CD8-positive, alpha-beta memory T cell (primary cell): ENCODE measurements at regions not wholly inside any gene's neighbourhood (a gene's known extent, or its start where the extent isn't known, plus 50 kb on each side); places are given as distances from the start of the nearest gene placed in this dataset.

Source experiments
- CTCF ChIA-PET: fragments of 350-600 bp; sonication (Branson Sonifier 250); formaldehyde crosslinking; loops from one replicate; lab custom pipeline; 2021; ENCODE audit warnings: antibody characterized with exemption; lab: Charles Lee
- POLR2A ChIA-PET: fragments of 350-600 bp; sonication (Branson Sonifier 250); formaldehyde crosslinking; loops from one replicate; lab custom pipeline; 2021; ENCODE audit warnings: antibody characterized with exemption; lab: Charles Lee
- DNase-seq, 5 donors: peaks; one replicate each; pipeline versions ENCODE4 v3.0.0 to v3.0.0-alpha.2; 2020 to 2022; ENCODE audit warnings: mixed read lengths in 1 of 5
- H3K27ac ChIP-seq: one replicate; pipeline ENCODE4 v1.7.0; 2013; ENCODE audit warnings: low read depth, mild to moderate bottlenecking, low read length, moderate library complexity
- H3K27me3 ChIP-seq: 2 replicates; pipeline ENCODE4 v1.7.0; 2013; ENCODE audit warnings: low read length, mild to moderate bottlenecking; ENCODE audit not compliant: insufficient read depth, poor library complexity, severe bottlenecking
- H3K36me3 ChIP-seq: 2 replicates; pipeline ENCODE4 v1.7.0; 2013; ENCODE audit warnings: mild to moderate bottlenecking, low read length, moderate library complexity; ENCODE audit not compliant: insufficient read depth
- H3K4me1 ChIP-seq: 2 replicates; pipeline ENCODE4 v1.7.0; 2013; ENCODE audit warnings: mild to moderate bottlenecking, low read length, moderate library complexity; ENCODE audit not compliant: insufficient read depth
- H3K4me3 ChIP-seq: 2 replicates; pipeline ENCODE4 v1.7.0; 2013; ENCODE audit warnings: mild to moderate bottlenecking, low read length
- H3K9me3 ChIP-seq: 2 replicates; pipeline ENCODE4 v1.7.0; 2013; ENCODE audit warnings: mild to moderate bottlenecking, low read length
- H3K27ac Mint-ChIP-seq, 8 donors: one replicate each; pipeline ENCODE4 v1.8.0; 2020 to 2021; ENCODE audit warnings: mixed read lengths in 8 of 8, mild to moderate bottlenecking in 6 of 8, inconsistent platforms in 3 of 8, moderate library complexity in 3 of 8
- H3K27me3 Mint-ChIP-seq, 2 donors: one replicate each; pipeline ENCODE4 v1.8.0; 2020 to 2021; ENCODE audit warnings: mixed read lengths in 2 of 2, mild to moderate bottlenecking in 1 of 2, moderate library complexity in 1 of 2
- H3K36me3 Mint-ChIP-seq, 3 donors: one replicate each; pipeline ENCODE4 v1.8.0; 2020 to 2021; ENCODE audit warnings: mixed read lengths in 3 of 3, inconsistent platforms in 1 of 3, mild to moderate bottlenecking in 1 of 3
- H3K4me1 Mint-ChIP-seq, 3 donors: one replicate each; pipeline ENCODE4 v1.8.0; 2020 to 2021; ENCODE audit warnings: mixed read lengths in 3 of 3, inconsistent platforms in 1 of 3, mild to moderate bottlenecking in 1 of 3
- H3K4me3 Mint-ChIP-seq, 7 donors: one replicate each; pipeline ENCODE4 v1.8.0; 2020 to 2021; ENCODE audit warnings: mixed read lengths in 7 of 7, mild to moderate bottlenecking in 6 of 7, moderate library complexity in 4 of 7, inconsistent platforms in 2 of 7
- H3K9me3 Mint-ChIP-seq, 5 donors: one replicate each; pipeline ENCODE4 v1.8.0; 2020 to 2022; ENCODE audit warnings: mixed read lengths in 5 of 5, mild to moderate bottlenecking in 3 of 5, moderate library complexity in 2 of 5, inconsistent platforms in 1 of 5

DNA sequence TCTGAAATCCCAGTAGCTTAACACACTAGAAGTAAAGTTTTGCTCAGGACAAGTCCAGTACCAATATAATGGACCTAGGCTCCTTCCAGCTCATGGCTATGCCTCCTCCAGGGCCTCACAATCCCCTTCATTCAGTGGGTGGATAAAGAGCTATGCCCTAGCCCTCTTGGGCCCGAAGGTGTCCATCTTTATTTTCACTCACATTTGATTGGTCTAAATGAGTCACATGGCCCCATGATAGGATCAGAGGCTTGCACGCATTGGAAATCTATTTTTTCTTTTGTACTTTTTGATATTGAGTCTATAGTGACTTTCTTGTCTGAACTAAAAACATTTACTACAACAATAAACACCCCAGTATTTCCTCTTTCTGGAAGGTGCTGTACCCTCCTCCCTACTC, 202.6 kb upstream of the CTBP2 start:
- Histone ChIP-seq H3K36me3 (no peaks in the 10 kb centered on the region), H3K9me3 (no peaks in the 10 kb centered on the region), H3K4me3 (no peak overlapping the region), H3K4me1 (no peaks in the 10 kb centered on the region), H3K27ac (no peak overlapping the region), H3K27me3 (no peaks in the 10 kb centered on the region)
- no peaks in the 10 kb centered on the region for H3K36me3 Mint-ChIP-seq
- ChIA-PET POLR2A (no interaction called here), CTCF (no interaction called here)
- peaks cover 0 to 10% (median 9%) of the 10 kb centered on the region in 5 donors for H3K9me3 Mint-ChIP-seq
- no peaks in the 10 kb centered on the region for H3K4me1 Mint-ChIP-seq
- H3K27ac Mint-ChIP-seq, result no peak overlapping the region
- DNase-seq, result no peak
- no peak overlapping the region for H3K4me3 Mint-ChIP-seq
- H3K27me3 Mint-ChIP-seq, result no peaks in the 10 kb centered on the region

DNA sequence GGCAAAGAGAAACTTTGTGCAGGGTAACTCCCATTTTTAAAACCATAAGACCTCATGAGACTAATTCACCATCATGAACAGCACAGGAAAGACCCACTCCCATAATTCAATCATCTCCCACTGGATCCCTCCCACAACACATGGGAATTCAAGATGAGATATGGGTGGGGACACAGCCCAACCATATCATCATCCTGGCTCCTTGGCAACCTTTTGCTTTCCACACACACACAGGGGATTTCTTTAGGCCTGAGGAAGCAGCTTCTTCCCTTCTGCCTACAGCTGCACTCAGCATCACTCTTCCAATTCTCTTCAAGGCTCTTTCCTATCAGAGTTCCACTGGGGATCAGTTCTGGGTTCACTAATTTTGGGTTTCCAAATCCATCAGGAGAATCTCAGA, 199.0 kb upstream of the CTBP2 start:
- no peak overlapping the region for H3K27ac ChIP-seq
- ChIA-PET CTCF (no interaction called here), POLR2A (no interaction called here)
- H3K36me3 ChIP-seq, result no peaks in the 10 kb centered on the region
- no peaks in the 10 kb centered on the region for H3K4me1 ChIP-seq
- H3K4me1 Mint-ChIP-seq, result no peaks in the 10 kb centered on the region
- H3K27me3 ChIP-seq, result no peaks in the 10 kb centered on the region
- H3K9me3 ChIP-seq, result no peaks in the 10 kb centered on the region
- H3K9me3 Mint-ChIP-seq, result peaks cover 0 to 7% (median 3%) of the 10 kb centered on the region in 5 donors
- no peaks in the 10 kb centered on the region for H3K27me3 Mint-ChIP-seq
- no peak overlapping the region for H3K27ac Mint-ChIP-seq
- H3K4me3 ChIP-seq, result no peak overlapping the region
- no peaks in the 10 kb centered on the region for H3K36me3 Mint-ChIP-seq
- no peak overlapping the region for H3K4me3 Mint-ChIP-seq
- no peak for DNase-seq

DNA sequence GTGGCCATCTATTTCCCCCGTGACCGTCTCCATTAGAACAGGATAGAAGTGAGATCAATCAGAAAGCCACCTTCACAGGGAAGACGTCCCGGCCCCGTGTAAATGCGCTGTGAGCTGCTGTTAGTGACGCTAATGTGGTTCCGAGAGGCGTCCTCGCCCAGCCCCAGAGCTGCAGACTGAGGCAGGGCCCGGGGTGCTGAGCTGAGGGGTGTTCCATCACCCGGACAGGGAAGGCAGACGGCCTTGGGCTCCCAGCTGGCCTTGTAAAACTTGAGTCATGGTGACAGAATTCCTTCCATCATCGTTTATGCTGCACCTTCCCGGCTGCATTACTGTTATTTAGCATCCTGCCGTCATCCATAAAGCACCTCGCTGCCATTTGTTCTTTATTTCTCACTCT, 195.3 kb upstream of the CTBP2 start:
- Mint-ChIP-seq H3K27ac (no peak overlapping the region), H3K4me3 (no peak overlapping the region), H3K9me3 (peaks cover 0 to 7% (median 3%) of the 10 kb centered on the region in 5 donors), H3K4me1 (no peaks in the 10 kb centered on the region), H3K36me3 (no peaks in the 10 kb centered on the region), H3K27me3 (peaks cover 0 to 1% of the 10 kb centered on the region in 2 donors)
- ChIA-PET CTCF (no interaction called here), POLR2A (no interaction called here)
- no peak overlapping the region for H3K4me3 ChIP-seq
- H3K36me3 ChIP-seq, result no peaks in the 10 kb centered on the region
- no peak for DNase-seq
- no peaks in the 10 kb centered on the region for H3K4me1 ChIP-seq
- H3K27ac ChIP-seq, result no peak overlapping the region
- no peaks in the 10 kb centered on the region for H3K27me3 ChIP-seq
- H3K9me3 ChIP-seq, result no peaks in the 10 kb centered on the region

DNA sequence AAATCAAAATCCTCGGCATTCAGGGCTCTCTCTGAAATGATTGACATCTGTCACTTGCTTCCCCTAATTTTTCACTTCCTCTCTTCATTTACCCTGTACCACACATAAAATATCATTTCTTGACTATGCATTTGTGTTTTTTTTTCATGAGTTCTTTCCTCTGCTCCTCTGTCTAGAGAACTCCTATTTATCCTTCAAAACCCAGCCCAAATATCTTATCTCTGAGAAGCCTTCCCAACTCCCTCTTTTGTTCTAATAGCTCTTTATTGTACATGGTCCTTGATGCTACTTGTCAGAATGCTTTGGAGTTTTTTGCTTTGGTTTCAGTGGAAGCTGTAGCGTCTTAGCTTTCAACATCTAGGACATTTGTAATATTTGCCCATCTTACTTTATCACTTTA, 190.2 kb upstream of the CTBP2 start:
- Histone ChIP-seq H3K27ac (no peak overlapping the region), H3K9me3 (no peaks in the 10 kb centered on the region), H3K27me3 (no peaks in the 10 kb centered on the region), H3K36me3 (no peaks in the 10 kb centered on the region), H3K4me3 (no peak overlapping the region), H3K4me1 (no peaks in the 10 kb centered on the region)
- no peak overlapping the region for H3K27ac Mint-ChIP-seq
- CTCF ChIA-PET, result no interaction called here
- peaks cover 0 to 2% (median 0%) of the 10 kb centered on the region in 5 donors for H3K9me3 Mint-ChIP-seq
- no peaks in the 10 kb centered on the region for H3K36me3 Mint-ChIP-seq
- POLR2A ChIA-PET, result no interaction called here
- no peak for DNase-seq
- H3K4me1 Mint-ChIP-seq, result no peaks in the 10 kb centered on the region
- no peak overlapping the region for H3K4me3 Mint-ChIP-seq
- peaks cover 4 to 7% of the 10 kb centered on the region in 2 donors for H3K27me3 Mint-ChIP-seq

DNA sequence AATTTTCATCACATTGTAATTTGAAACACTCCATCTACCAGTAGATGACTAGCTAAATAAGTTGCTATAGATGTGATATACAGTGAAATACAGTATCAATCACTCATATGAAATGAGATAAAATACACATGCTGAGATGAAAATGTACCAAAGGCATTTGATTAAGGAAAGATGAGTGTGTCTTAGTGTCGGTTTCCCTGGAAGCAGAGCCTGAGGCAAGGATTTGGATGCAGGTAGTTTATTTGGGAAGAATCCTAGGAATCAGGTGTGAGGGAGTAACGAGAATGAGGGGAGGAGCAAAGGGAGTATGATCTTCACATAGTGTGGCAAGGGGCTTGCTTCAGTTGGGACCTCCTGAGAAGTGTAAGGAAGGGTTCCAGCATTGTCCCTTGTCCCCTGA, 188.2 kb upstream of the CTBP2 start:
- no peak for DNase-seq
- ChIA-PET CTCF (no interaction called here), POLR2A (no interaction called here)
- Histone ChIP-seq H3K4me1 (no peaks in the 10 kb centered on the region), H3K4me3 (no peak overlapping the region), H3K27me3 (no peaks in the 10 kb centered on the region), H3K9me3 (no peaks in the 10 kb centered on the region), H3K27ac (no peak overlapping the region), H3K36me3 (no peaks in the 10 kb centered on the region)
- Mint-ChIP-seq H3K4me1 (no peaks in the 10 kb centered on the region), H3K27me3 (peaks cover 5 to 8% of the 10 kb centered on the region in 2 donors), H3K9me3 (peaks cover 0 to 2% (median 0%) of the 10 kb centered on the region in 5 donors), H3K36me3 (no peaks in the 10 kb centered on the region), H3K27ac (peak overlapping the region in 1 of 8 donors; percentile 38), H3K4me3 (no peak overlapping the region)

DNA sequence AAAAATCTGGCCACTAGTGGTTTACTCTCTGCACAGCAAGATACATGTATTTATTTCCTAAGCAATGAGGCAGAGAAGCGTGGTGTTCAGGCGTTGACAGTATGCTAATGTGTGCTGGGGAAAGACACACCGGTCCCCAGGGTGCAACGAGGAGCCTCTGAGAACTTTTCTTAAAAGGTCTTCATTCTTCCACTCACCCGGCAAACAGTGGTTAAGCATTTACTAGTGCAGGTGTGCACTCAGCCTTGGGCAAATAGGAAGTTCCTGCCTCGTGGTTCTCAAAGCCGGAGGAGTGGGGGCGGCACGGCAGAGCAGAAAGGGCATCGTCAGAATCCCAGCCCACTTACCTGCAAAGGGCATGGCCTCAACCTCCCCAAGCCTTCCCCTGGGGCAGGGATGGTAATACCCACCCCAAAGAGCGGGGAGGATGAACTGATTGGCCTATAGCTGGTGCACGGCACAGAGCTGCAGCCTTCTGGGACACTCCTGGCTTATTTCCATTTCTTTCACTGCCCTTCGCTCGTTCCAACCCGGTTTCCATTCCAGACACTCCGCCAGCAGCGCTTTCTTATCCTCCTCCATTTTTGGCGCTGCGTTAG, 184.3 kb upstream of the CTBP2 start:
- Histone ChIP-seq H3K9me3 (no peaks in the 10 kb centered on the region), H3K4me3 (no peak overlapping the region), H3K36me3 (no peaks in the 10 kb centered on the region), H3K27ac (no peak overlapping the region), H3K27me3 (no peaks in the 10 kb centered on the region), H3K4me1 (no peaks in the 10 kb centered on the region)
- DNase-seq, result no peak
- H3K4me3 Mint-ChIP-seq, result no peak overlapping the region
- no peaks in the 10 kb centered on the region for H3K36me3 Mint-ChIP-seq
- H3K27me3 Mint-ChIP-seq, result peaks cover 4 to 6% of the 10 kb centered on the region in 2 donors
- ChIA-PET CTCF (interaction anchor here (0.6 to 0.8 kb wide), 2 partner anchors 10 to 205 kb away, joined by 3 read pairs; no protein-coding TSS in a partner anchor), POLR2A (no interaction called here)
- no peak overlapping the region for H3K27ac Mint-ChIP-seq
- H3K9me3 Mint-ChIP-seq, result peaks cover 0 to 7% (median 4%) of the 10 kb centered on the region in 5 donors
- no peaks in the 10 kb centered on the region for H3K4me1 Mint-ChIP-seq

DNA sequence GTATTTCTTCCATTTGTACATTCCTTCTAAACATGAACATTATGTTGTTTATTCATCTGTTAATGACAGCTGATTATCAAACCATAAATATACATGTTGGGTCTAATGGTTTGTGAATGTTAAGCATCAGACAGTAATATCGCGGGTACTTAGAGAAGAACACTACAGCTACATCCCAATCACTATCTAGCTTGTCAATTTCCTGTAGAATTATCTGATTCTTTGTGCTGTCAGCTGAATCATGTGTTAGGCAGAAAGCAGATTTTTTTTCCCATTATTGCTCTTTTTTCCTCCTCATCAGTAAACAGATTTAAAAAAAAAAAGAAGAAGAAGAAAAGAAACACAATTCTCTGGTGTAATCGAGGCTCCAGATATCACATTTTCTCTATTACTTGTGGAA, 183.6 kb upstream of the CTBP2 start:
- Mint-ChIP-seq H3K27me3 (peaks cover 4 to 6% of the 10 kb centered on the region in 2 donors), H3K4me3 (no peak overlapping the region), H3K27ac (no peak overlapping the region), H3K9me3 (peaks cover 0 to 7% (median 4%) of the 10 kb centered on the region in 5 donors), H3K36me3 (no peaks in the 10 kb centered on the region), H3K4me1 (no peaks in the 10 kb centered on the region)
- CTCF ChIA-PET, result no interaction called here
- Histone ChIP-seq H3K27ac (no peak overlapping the region), H3K4me3 (no peak overlapping the region), H3K9me3 (no peaks in the 10 kb centered on the region), H3K4me1 (no peaks in the 10 kb centered on the region), H3K36me3 (no peaks in the 10 kb centered on the region), H3K27me3 (no peaks in the 10 kb centered on the region)
- POLR2A ChIA-PET, result no interaction called here
- DNase-seq, result no peak

DNA sequence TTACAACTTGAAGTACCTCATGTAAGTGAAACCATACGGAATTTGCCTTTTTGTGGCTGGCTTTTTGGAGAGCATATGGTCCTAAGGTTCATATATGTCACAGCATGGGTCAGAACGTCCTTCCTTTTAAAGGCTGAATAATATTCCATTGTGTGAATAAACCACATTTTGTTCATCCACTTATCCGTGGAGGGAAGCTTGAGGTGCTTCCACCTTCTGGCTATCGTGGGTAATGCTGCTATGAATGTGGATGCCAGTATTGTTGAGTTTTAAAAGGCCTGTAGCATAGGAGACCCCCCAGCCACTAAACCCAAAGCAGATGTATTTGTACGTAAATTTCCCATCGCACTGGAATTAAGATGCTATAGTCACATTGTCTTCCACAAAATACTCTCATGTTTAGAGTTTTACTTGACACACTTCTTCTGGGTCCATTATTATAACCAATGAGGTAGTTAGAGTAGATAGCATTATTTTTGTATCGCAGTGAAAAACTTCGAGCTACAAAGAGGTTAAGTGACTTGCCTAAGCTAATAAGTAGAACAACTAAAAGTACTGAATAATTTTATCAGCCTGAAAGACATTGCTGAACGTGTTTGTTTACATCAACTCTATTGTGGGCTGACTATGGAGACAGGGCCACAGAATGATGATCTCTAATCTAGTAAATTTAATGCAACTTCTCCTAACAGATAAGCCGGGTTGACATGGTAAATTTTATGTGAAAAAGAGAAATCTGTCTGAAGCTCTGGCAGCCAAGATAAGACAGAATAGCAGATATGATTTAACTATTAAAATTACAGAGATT, 183.0 kb upstream of the CTBP2 start:
- H3K27me3 Mint-ChIP-seq, result peaks cover 3 to 6% of the 10 kb centered on the region in 2 donors

More for the DNA sequence above, 183.0 kb upstream of the CTBP2 start:
- Mint-ChIP-seq H3K4me3 (no peak overlapping the region), H3K4me1 (no peaks in the 10 kb centered on the region), H3K36me3 (no peaks in the 10 kb centered on the region), H3K27ac (no peak overlapping the region), H3K9me3 (peaks cover 0 to 7% (median 4%) of the 10 kb centered on the region in 5 donors)
- Histone ChIP-seq H3K36me3 (no peaks in the 10 kb centered on the region), H3K27me3 (no peaks in the 10 kb centered on the region), H3K9me3 (no peaks in the 10 kb centered on the region), H3K4me1 (no peaks in the 10 kb centered on the region), H3K4me3 (no peak overlapping the region), H3K27ac (no peak overlapping the region)
- DNase-seq, result no peak
- ChIA-PET POLR2A (no interaction called here), CTCF (no interaction called here)
